ENCODE measurements at regions not wholly inside any gene's neighbourhood (a gene's known extent, or its start where the extent isn't known, plus 50 kb on each side); places are given as distances from the start of the nearest gene placed in this dataset.

GRCh38 chr4:129600898-129601297 lies 504.9 kb downstream of the C4orf33 start:
- DNase-seq (ENCODE audit: low spot score), result no peak
- intact Hi-C loops (cut with DNase I), result no loop called here
- ATAC-seq, result no peak

- ATAC-seq, result no peak
Measured at GRCh38 chr4:129602447-129602846, 506.5 kb downstream of the C4orf33 start.

GRCh38 chr4:129603241-129603931 lies 507.4 kb downstream of the C4orf33 start:
- intact Hi-C loops (cut with DNase I), result no loop called here

More at GRCh38 chr4:129602447-129602846, 506.5 kb downstream of the C4orf33 start:
- DNase-seq (ENCODE audit: low spot score), result no peak
- intact Hi-C loops (cut with DNase I), result no loop called here

GRCh38 chr4:129604632-129605255 lies 508.8 kb downstream of the C4orf33 start:
- DNase-seq (ENCODE audit: low spot score) (no peak), ATAC-seq (no peak)
- intact Hi-C loops (cut with DNase I), result no loop called here

More at GRCh38 chr4:129603241-129603931, 507.4 kb downstream of the C4orf33 start:
- DNase-seq (ENCODE audit: low spot score), result no peak
- ATAC-seq, result no peak

GRCh38 chr4:129614611-129615010 lies 518.7 kb downstream of the C4orf33 start:
- DNase-seq (ENCODE audit: low spot score) (no peak), ATAC-seq (no peak)
- intact Hi-C loops (cut with DNase I), result no loop called here

- ATAC-seq (no peak), DNase-seq (ENCODE audit: low spot score) (no peak)
- intact Hi-C loops (cut with DNase I), result no loop called here
Measured at GRCh38 chr4:129622566-129622965, 526.6 kb downstream of the C4orf33 start.

- intact Hi-C loops (cut with DNase I), result no loop called here
- no peak for ATAC-seq
- no peak for DNase-seq (ENCODE audit: low spot score)
Measured at GRCh38 chr4:129623233-129623875, 527.4 kb downstream of the C4orf33 start.

- DNase-seq (ENCODE audit: low spot score) (peak; percentile 74), ATAC-seq (no peak)
- intact Hi-C loops (cut with DNase I), result no loop called here
Measured at GRCh38 chr4:129641179-129641578, 545.2 kb downstream of the C4orf33 start.

GRCh38 chr4:129645461-129645860 lies 549.5 kb downstream of the C4orf33 start:
- DNase-seq (ENCODE audit: low spot score) (no peak), ATAC-seq (no peak)
- intact Hi-C loops (cut with DNase I), result no loop called here

- DNase-seq (ENCODE audit: low spot score), result no peak
- no peak for ATAC-seq
- intact Hi-C loops (cut with DNase I), result no loop called here
Measured at GRCh38 chr4:129668092-129668491, 572.1 kb downstream of the C4orf33 start.

GRCh38 chr4:129672941-129673340 lies 577.0 kb downstream of the C4orf33 start:
- DNase-seq (ENCODE audit: low spot score) (no peak), ATAC-seq (no peak)
- intact Hi-C loops (cut with DNase I), result no loop called here

- DNase-seq (ENCODE audit: low spot score), result no peak
- intact Hi-C loops (cut with DNase I), result no loop called here
- ATAC-seq, result no peak
Measured at GRCh38 chr4:129675036-129675435, 579.1 kb downstream of the C4orf33 start.

- DNase-seq (ENCODE audit: low spot score), result no peak
- intact Hi-C loops (cut with DNase I), result no loop called here
- ATAC-seq, result no peak
Measured at GRCh38 chr4:129676934-129677333, 581.0 kb downstream of the C4orf33 start.

GRCh38 chr4:129682586-129682985 lies 586.6 kb downstream of the C4orf33 start:
- no peak for ATAC-seq

GRCh38 chr4:129707949-129708348 lies 612.0 kb downstream of the C4orf33 start:
- ATAC-seq (no peak), DNase-seq (ENCODE audit: low spot score) (no peak)
- intact Hi-C loops (cut with DNase I), result no loop called here

More at GRCh38 chr4:129682586-129682985, 586.6 kb downstream of the C4orf33 start:
- DNase-seq (ENCODE audit: low spot score), result no peak
- intact Hi-C loops (cut with DNase I), result no loop called here

GRCh38 chr4:129708784-129709183 lies 612.8 kb downstream of the C4orf33 start:
- no peak for DNase-seq (ENCODE audit: low spot score)
- no peak for ATAC-seq
- intact Hi-C loops (cut with DNase I), result no loop called here

- no peak for ATAC-seq
- intact Hi-C loops (cut with DNase I), result no loop called here
Measured at GRCh38 chr4:129738175-129738574, 642.2 kb downstream of the C4orf33 start.

GRCh38 chr4:129747756-129748155 lies 651.8 kb downstream of the C4orf33 start:
- intact Hi-C loops (cut with DNase I), result no loop called here
- no peak for DNase-seq (ENCODE audit: low spot score)
- no peak for ATAC-seq

More at GRCh38 chr4:129738175-129738574, 642.2 kb downstream of the C4orf33 start:
- no peak for DNase-seq (ENCODE audit: low spot score)

GRCh38 chr4:129748991-129749390 lies 653.0 kb downstream of the C4orf33 start:
- intact Hi-C loops (cut with DNase I), result no loop called here
- ATAC-seq (no peak), DNase-seq (ENCODE audit: low spot score) (no peak)

- ATAC-seq, result no peak
- intact Hi-C loops (cut with DNase I), result no loop called here
- DNase-seq (ENCODE audit: low spot score), result no peak
Measured at GRCh38 chr4:129751646-129752045, 655.7 kb downstream of the C4orf33 start.

All from sciatic nerve (tissue), 2 donors.